OCI-LY1 (cell line): ENCODE measurements at regions not wholly inside any gene's neighbourhood (a gene's known extent, or its start where the extent isn't known, plus 50 kb on each side); places are given as distances from the start of the nearest gene placed in this dataset.

Experiments
- EZH2 ChIP-seq: fragments of 200-600 bp; sonication (generic), shearing (Covaris generic); IDR thresholded peaks from 2 replicates; pipeline ENCODE4 v1.8.0; 2017; ENCODE audit warnings: borderline replicate concordance, mixed run types, mild to moderate bottlenecking, antibody characterized with exemption, low read length, moderate library complexity, mixed read lengths
- TF ChIP-seq, protein P1 (sequence below): fragments of 200-600 bp; sonication (generic), shearing (Covaris generic); IDR thresholded peaks from 2 replicates; pipeline ENCODE4 v1.5.1; 2017; ENCODE audit warnings: mild to moderate bottlenecking, antibody characterized with exemption, low read length, moderate library complexity, mixed read lengths

GRCh38 chr17:77569846-77570564 lies 388.5 kb upstream of the TNRC6C start:
- TF ChIP-seq, protein P1, sequence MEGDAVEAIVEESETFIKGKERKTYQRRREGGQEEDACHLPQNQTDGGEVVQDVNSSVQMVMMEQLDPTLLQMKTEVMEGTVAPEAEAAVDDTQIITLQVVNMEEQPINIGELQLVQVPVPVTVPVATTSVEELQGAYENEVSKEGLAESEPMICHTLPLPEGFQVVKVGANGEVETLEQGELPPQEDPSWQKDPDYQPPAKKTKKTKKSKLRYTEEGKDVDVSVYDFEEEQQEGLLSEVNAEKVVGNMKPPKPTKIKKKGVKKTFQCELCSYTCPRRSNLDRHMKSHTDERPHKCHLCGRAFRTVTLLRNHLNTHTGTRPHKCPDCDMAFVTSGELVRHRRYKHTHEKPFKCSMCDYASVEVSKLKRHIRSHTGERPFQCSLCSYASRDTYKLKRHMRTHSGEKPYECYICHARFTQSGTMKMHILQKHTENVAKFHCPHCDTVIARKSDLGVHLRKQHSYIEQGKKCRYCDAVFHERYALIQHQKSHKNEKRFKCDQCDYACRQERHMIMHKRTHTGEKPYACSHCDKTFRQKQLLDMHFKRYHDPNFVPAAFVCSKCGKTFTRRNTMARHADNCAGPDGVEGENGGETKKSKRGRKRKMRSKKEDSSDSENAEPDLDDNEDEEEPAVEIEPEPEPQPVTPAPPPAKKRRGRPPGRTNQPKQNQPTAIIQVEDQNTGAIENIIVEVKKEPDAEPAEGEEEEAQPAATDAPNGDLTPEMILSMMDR, result no peak
- no peak for TF ChIP-seq EZH2
